Mesothelial cell of epicardium (in vitro differentiated cells): ENCODE measurements at regions not wholly inside any gene's neighbourhood (a gene's known extent, or its start where the extent isn't known, plus 50 kb on each side); places are given as distances from the start of the nearest gene placed in this dataset.

Source experiments
- DNase-seq, 2 experiments: peaks; one replicate each; pipeline ENCODE4 v3.0.0; 2021; ENCODE audit warnings: low spot score in 2 of 2; ENCODE audit not compliant: unreplicated experiment in 2 of 2
- H3K27ac Mint-ChIP-seq: 2 replicates; pipeline ENCODE4 v1.8.0; 2021; ENCODE audit warnings: mixed read lengths
- H3K27me3 Mint-ChIP-seq: 2 replicates; pipeline ENCODE4 v1.8.0; 2021; ENCODE audit warnings: low read depth, mixed read lengths
- H3K36me3 Mint-ChIP-seq: 2 replicates; pipeline ENCODE4 v1.8.0; 2021; ENCODE audit warnings: mixed read lengths
- H3K4me1 Mint-ChIP-seq: 2 replicates; pipeline ENCODE4 v1.8.0; 2021; ENCODE audit warnings: mixed read lengths
- H3K4me3 Mint-ChIP-seq: 2 replicates; pipeline ENCODE4 v1.8.0; 2021; ENCODE audit warnings: mild to moderate bottlenecking, moderate library complexity, mixed read lengths
- H3K9me3 Mint-ChIP-seq: 2 replicates; pipeline ENCODE4 v1.8.0; 2021; ENCODE audit warnings: mixed read lengths
- CTCF ChIP-seq: fragments of 200-600 bp; sonication (generic); IDR thresholded peaks from one replicate; pipeline ENCODE4 v1.5.0; 2021; ENCODE audit warnings: antibody characterized with exemption; ENCODE audit not compliant: unreplicated experiment

DNA sequence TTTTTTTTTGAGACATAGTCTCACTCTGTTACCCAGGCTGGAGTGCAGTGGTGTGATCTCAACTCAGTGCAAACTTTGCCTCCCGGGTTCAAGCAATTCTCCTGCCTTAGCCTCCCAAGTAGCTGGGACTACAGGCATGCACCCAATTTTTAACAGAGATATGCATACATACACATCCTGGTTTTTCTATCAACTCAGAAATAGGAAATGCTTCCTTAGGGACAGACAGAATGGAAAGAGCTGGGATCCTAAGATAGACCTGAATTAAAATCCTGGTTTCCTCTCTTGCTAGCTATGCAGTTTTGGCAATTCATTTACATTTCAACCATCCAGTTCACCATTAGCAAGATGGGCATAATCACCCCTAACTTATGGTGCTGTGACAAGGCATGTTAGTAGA lies 347.5 kb downstream of the GPAM start:
- no peaks in the 10 kb centered on the region for H3K36me3 Mint-ChIP-seq
- TF ChIP-seq CTCF: no peak
- H3K4me3 Mint-ChIP-seq: no peak overlapping the region
- peaks cover under 1% of the 10 kb centered on the region for H3K4me1 Mint-ChIP-seq
- H3K27me3 Mint-ChIP-seq: peaks cover 9% of the 10 kb centered on the region
- H3K9me3 Mint-ChIP-seq: no peaks in the 10 kb centered on the region
- DNase-seq: no peak
- no peak overlapping the region for H3K27ac Mint-ChIP-seq

- TF ChIP-seq CTCF: no peak
- no peak overlapping the region for H3K27ac Mint-ChIP-seq
- DNase-seq: no peak
- H3K9me3 Mint-ChIP-seq: no peaks in the 10 kb centered on the region
- no peak overlapping the region for H3K4me3 Mint-ChIP-seq
- no peaks in the 10 kb centered on the region for H3K36me3 Mint-ChIP-seq
- H3K4me1 Mint-ChIP-seq: no peaks in the 10 kb centered on the region
- peaks cover 9% of the 10 kb centered on the region for H3K27me3 Mint-ChIP-seq
These were observed 347.0 kb downstream of the GPAM start for GRCh38 chr10:111836571-111836970.

DNA sequence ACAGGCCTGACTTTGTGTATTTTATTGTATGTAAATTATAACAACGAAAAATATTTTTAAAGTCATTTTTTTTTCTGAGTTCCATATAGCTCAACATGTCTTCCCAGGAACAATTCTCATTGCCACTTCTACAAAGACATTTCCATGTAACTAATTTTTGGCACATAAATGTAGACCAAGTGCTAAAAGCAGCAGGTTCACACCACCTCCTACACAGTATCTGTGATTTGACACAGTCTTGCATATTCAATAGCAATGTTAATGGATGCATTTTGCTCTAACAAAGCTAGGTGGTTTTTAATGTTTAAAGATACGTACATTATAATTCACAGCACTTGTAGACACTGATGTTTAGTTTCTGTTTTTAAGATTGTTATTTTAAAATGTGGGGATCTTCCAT lies 346.5 kb downstream of the GPAM start:
- Mint-ChIP-seq H3K27ac (no peak overlapping the region), H3K4me3 (no peak overlapping the region), H3K9me3 (no peaks in the 10 kb centered on the region), H3K36me3 (no peaks in the 10 kb centered on the region), H3K4me1 (no peaks in the 10 kb centered on the region), H3K27me3 (peaks cover 9% of the 10 kb centered on the region)
- DNase-seq: no peak
- no peak for TF ChIP-seq CTCF

DNA sequence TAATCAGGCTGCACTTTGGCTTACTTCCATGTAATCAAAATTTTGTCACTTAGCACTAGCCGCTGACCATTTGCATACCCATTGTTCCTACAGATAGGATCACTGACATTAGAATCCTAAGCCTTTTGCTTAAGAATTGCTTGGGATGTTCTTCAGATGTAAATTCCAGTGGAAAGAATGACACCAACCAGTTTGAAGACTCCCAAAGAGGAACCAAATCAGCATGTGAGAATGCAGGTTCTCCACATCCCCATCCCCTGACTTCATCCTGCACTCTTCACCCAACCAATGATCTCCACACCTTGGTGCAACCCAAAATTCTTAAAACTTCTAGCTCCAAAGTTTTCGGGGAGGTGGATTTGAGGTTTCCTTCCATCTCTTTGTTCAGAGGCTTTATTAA lies 345.6 kb downstream of the GPAM start:
- no peaks in the 10 kb centered on the region for H3K36me3 Mint-ChIP-seq
- no peak overlapping the region for H3K4me3 Mint-ChIP-seq
- TF ChIP-seq CTCF: no peak
- H3K27me3 Mint-ChIP-seq: peaks cover 9% of the 10 kb centered on the region
- no peak overlapping the region for H3K27ac Mint-ChIP-seq
- no peaks in the 10 kb centered on the region for H3K4me1 Mint-ChIP-seq
- DNase-seq: no peak
- H3K9me3 Mint-ChIP-seq: no peaks in the 10 kb centered on the region

DNA sequence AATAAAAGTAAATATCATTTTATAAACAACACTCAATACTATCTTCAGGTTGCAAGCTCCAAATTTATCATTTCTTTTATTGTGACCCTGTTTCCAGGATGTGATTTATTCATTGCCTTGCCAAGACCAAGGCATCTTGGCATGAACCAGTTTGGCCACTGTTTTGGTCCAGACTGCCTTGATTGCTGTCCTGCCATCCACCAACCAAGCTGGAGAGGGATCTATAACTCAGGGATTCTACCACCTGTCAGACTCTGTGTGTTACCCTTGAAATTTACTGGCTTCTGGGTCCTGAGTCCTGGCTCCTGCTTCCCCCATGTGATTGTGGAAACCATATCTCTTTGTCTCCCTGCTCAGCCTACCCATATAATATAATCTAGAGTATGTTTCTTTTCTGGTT lies 343.0 kb downstream of the GPAM start:
- H3K4me3 Mint-ChIP-seq: no peak overlapping the region
- peaks cover 13% of the 10 kb centered on the region for H3K9me3 Mint-ChIP-seq
- TF ChIP-seq CTCF: no peak
- H3K4me1 Mint-ChIP-seq: no peaks in the 10 kb centered on the region
- H3K27me3 Mint-ChIP-seq: peaks cover 6% of the 10 kb centered on the region
- H3K27ac Mint-ChIP-seq: no peak overlapping the region
- DNase-seq: no peak
- no peaks in the 10 kb centered on the region for H3K36me3 Mint-ChIP-seq

- Mint-ChIP-seq H3K27ac (no peak overlapping the region), H3K4me3 (no peak overlapping the region), H3K36me3 (no peaks in the 10 kb centered on the region), H3K4me1 (no peaks in the 10 kb centered on the region), H3K9me3 (peaks cover 15% of the 10 kb centered on the region), H3K27me3 (peaks cover 14% of the 10 kb centered on the region)
- DNase-seq: no peak
- no peak for TF ChIP-seq CTCF
These were observed 330.8 kb downstream of the GPAM start for GRCh38 chr10:111852801-111853200.
